Cerebellar cortex (tissue), 1 donor: ENCODE measurements at regions not wholly inside any gene's neighbourhood (a gene's known extent, or its start where the extent isn't known, plus 50 kb on each side); places are given as distances from the start of the nearest gene placed in this dataset.
A peak's percentile ranks its signal among the peaks of the same experiment; 100 is the strongest.

Experiments
- DNase-seq: peaks from one replicate; pipeline ENCODE4 v3.0.0-alpha.2; 2015; ENCODE audit warnings: low spot score

GRCh38 chr9:36764364-36765076 is 191.8 kb downstream of the MELK start:
- peak; percentile 51 for DNase-seq

GRCh38 chr9:36765077-36765390 is 192.3 kb downstream of the MELK start:
- peak; percentile 37 for DNase-seq

- peak; percentile 94 for DNase-seq
These were observed 193.0 kb downstream of the MELK start for GRCh38 chr9:36765468-36766341.

- DNase-seq = no peak
These were observed 196.0 kb downstream of the MELK start for GRCh38 chr9:36768677-36769076.

GRCh38 chr9:36770025-36770424 is 197.3 kb downstream of the MELK start:
- DNase-seq = no peak

GRCh38 chr9:36772449-36773403 is 200.0 kb downstream of the MELK start:
- DNase-seq = no peak

GRCh38 chr9:36778682-36779081 is 206.0 kb downstream of the MELK start:
- DNase-seq = no peak

- peak; percentile 32 for DNase-seq
These were observed 206.9 kb downstream of the MELK start for GRCh38 chr9:36779582-36779981.

GRCh38 chr9:36780186-36780585 is 207.5 kb downstream of the MELK start:
- DNase-seq = peak; percentile 21

GRCh38 chr9:36781533-36781932 is 208.8 kb downstream of the MELK start:
- DNase-seq = no peak
